ENCODE measurements at regions not wholly inside any gene's neighbourhood (a gene's known extent, or its start where the extent isn't known, plus 50 kb on each side); places are given as distances from the start of the nearest gene placed in this dataset.
"Not testable (repeated sequence)": the region's sequence is repeated elsewhere in the genome, so short reads cannot be mapped to it uniquely, and the experiment has no call there.

- DNase-seq = no peak
Measured at GRCh38 chr4:67035501-67035900, 509.8 kb downstream of the CENPC start.

- no peak for DNase-seq
Measured at GRCh38 chr4:67030636-67031035, 514.7 kb downstream of the CENPC start.

GRCh38 chr4:67020438-67020797, 524.9 kb downstream of the CENPC start:
- no peak for DNase-seq

GRCh38 chr4:67019686-67020437, 525.4 kb downstream of the CENPC start:
- DNase-seq = no peak

- DNase-seq = no peak
Measured at GRCh38 chr4:67014592-67014991, 530.7 kb downstream of the CENPC start.

- DNase-seq = no peak
Measured at GRCh38 chr4:67006791-67007190, 538.5 kb downstream of the CENPC start.

- no peak for DNase-seq
Measured at GRCh38 chr4:66991521-66991920, 553.8 kb downstream of the CENPC start.

GRCh38 chr4:66974665-66975064, 570.6 kb downstream of the CENPC start:
- DNase-seq = no peak

GRCh38 chr4:66972087-66972486, 573.2 kb downstream of the CENPC start:
- DNase-seq = no peak

GRCh38 chr4:66964467-66964866, 580.8 kb downstream of the CENPC start:
- DNase-seq = no peak

GRCh38 chr4:66963084-66963483, 582.2 kb downstream of the CENPC start:
- no peak for DNase-seq

- DNase-seq = no peak
Measured at GRCh38 chr4:66959207-66959606, 586.1 kb downstream of the CENPC start.

GRCh38 chr4:66956852-66957251, 588.5 kb downstream of the CENPC start:
- DNase-seq = no peak

GRCh38 chr4:66956426-66956825, 588.9 kb downstream of the CENPC start:
- no peak for DNase-seq

GRCh38 chr4:66955784-66956183, 589.5 kb downstream of the CENPC start:
- no peak for DNase-seq

GRCh38 chr4:66949419-66949818, 595.9 kb downstream of the CENPC start:
- DNase-seq = no peak

GRCh38 chr4:66946761-66947160, 598.5 kb downstream of the CENPC start:
- peak; percentile 8 for DNase-seq

GRCh38 chr4:66943112-66943511, 602.2 kb downstream of the CENPC start:
- DNase-seq = no peak

GRCh38 chr4:66931981-66932380, 613.3 kb downstream of the CENPC start:
- not testable (repeated sequence) for DNase-seq

- DNase-seq = peak; percentile 67
Measured at GRCh38 chr4:66930206-66930605, 615.1 kb downstream of the CENPC start.

GRCh38 chr4:66929748-66930147, 615.6 kb downstream of the CENPC start:
- peak; percentile 70 for DNase-seq

- DNase-seq = not testable (repeated sequence)
Measured at GRCh38 chr4:66928881-66929280, 616.4 kb downstream of the CENPC start.

- DNase-seq = peak; percentile 97
Measured at GRCh38 chr4:66927937-66928336, 617.4 kb downstream of the CENPC start.

- no peak for DNase-seq
Measured at GRCh38 chr4:66926687-66927086, 618.6 kb downstream of the CENPC start.
